ENCODE measurements at regions not wholly inside any gene's neighbourhood (a gene's known extent, or its start where the extent isn't known, plus 50 kb on each side); places are given as distances from the start of the nearest gene placed in this dataset.
"Not testable (repeated sequence)": the region's sequence is repeated elsewhere in the genome, so short reads cannot be mapped to it uniquely, and the experiment has no call there.

DNA sequence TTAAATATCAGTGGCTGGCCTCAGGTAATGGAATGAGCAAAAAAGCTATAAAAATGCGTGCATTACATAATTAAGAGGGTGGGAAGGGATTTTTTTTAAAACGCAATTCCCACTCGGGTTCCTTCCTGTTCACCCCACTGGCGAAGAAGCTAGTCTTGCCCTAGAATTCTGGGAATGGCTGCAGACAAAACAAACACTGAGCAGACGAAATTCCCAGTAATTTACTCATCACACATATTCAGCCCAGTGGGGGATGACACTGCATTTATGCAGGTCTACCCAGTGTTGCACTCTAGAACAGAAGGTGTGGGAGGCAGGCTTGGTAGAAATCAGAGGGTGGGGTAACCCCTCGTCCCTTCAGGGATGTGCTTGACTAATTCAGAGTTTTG lies 2695.0 kb upstream of the DEFB115 start:
- TF ChIP-seq CTCF (conservative IDR thresholded peaks at IDR 0.05; ENCODE audit: low read length) = no peak
- no peak overlapping the region for H3K4me3 ChIP-seq (ENCODE audit: low read length)
- peak; percentile 73 for DNase-seq (ENCODE audit: low read depth)

DNA sequence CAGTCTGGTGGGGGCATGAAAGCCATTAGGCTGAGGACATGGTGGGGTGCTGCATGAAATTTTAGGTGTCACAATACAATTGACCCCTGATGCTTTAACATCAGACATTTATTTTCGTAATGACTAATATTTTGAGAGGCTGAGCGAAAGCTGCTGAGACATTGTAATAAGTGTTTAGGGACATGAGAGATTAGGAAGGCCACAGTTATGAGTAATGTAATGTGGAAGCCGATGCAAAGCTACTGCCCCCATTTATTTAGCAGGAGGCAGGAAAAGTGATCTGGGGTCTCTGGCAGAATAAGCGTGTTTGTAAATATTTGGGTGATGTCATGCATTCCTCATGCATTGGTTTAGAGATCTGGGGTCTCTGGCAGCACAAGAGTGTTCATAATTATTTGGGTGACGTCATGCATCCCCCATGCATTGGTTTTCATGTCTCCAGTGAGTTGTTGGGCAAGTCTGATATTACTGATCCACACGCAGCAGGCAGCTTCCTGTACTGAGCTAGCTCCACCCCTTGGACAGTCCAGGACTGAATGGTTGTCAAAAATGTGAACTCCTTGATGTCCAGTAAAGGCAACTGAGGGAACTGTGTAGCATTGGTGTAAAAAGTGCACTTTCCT lies 2694.5 kb upstream of the DEFB115 start:
- DNase-seq (ENCODE audit: low read depth) = peak; percentile 64
- not testable (repeated sequence) for H3K4me3 ChIP-seq (ENCODE audit: low read length)

DNA sequence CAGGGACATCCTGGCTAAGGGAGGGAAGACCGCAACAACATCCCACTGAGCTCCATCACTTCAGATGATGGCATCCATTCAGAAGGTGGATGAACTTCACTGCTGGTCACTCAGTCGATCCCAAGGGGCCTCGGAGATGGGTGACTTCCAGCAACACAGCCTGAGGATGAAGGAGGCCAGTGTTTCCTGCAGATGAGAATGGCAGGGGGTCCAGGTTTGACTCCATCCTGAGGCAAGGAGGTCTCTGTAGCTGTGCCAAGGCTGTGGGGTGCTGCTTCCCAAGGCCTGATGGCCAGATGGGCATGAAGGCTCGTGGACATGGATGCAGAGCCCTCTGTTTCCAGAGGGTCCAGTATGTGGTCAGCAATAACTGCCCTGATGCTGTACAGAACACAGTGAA lies 2693.4 kb upstream of the DEFB115 start:
- not testable (repeated sequence) for DNase-seq (ENCODE audit: low read depth); H3K4me3 ChIP-seq (ENCODE audit: low read length)

GRCh38 chr20:28564688-28565463 lies 2692.6 kb upstream of the DEFB115 start:
- H3K4me3 ChIP-seq (ENCODE audit: low read length); DNase-seq (ENCODE audit: low read depth): not testable (repeated sequence)

- H3K4me3 ChIP-seq (ENCODE audit: low read length); DNase-seq (ENCODE audit: low read depth): not testable (repeated sequence)
- peak; percentile 29 for TF ChIP-seq CTCF (conservative IDR thresholded peaks at IDR 0.05; ENCODE audit: low read length)
Measured at GRCh38 chr20:28575991-28576390, 2681.5 kb upstream of the DEFB115 start.

DNA sequence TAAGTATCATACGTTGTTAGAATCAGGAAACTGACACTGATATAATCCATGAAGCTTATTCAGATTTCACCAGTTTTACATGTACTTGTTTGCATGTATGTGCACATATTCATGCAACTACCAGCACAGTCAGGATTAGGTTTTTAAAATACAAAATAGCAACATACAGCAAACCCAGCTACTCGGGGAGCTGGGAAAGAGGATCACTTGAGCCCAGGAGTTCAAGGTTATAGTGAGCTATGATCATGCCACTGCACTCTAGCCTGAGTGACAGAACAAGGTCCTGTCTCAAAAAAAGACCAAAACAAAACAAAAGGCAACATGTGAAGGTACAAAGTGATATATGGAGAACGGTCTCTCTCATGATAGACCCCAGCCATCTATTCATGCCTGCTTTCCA lies 2665.8 kb upstream of the DEFB115 start:
- H3K4me3 ChIP-seq (ENCODE audit: low read length); DNase-seq (ENCODE audit: low read depth): not testable (repeated sequence)

DNA sequence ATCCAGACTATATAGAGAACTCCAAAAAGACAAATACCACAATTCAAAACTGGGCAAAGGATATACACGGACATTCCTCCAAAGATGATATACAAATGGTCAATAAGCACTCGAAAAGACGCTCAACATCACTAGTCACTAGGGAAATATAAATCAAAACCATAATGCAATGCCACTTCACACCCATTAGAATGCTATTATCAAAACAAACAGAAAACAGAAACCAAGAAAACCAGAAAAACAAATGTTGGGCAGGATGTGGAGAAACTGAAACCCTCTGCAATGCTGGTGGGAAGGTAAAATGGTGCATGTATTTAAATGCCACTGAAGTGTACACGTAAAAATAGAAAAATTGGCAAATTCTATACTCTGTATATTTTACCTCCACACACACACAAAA lies 2664.1 kb upstream of the DEFB115 start:
- H3K4me3 ChIP-seq (ENCODE audit: low read length); DNase-seq (ENCODE audit: low read depth): not testable (repeated sequence)

GRCh38 chr20:28594476-28594875 lies 2663.0 kb upstream of the DEFB115 start:
- peak; percentile 12 for DNase-seq (ENCODE audit: low read depth)
- not testable (repeated sequence) for H3K4me3 ChIP-seq (ENCODE audit: low read length)

DNA sequence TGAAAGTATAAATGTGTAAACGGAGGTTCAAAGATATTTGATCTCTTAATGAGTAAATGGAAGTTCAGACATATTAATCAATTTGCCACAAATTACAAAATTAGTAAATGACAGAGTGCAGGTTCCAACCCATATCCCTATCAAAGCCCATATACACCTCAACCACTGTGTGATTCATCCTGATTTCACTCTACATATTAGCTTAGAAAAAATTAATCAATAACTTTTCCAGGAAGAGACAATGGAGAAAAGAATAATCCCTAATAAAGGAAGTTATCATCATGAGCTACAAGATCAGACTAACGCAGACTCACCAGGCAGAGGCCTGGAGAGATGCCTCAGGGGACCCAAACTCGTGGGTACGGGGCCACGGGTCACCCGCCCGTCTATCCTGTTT lies 2655.5 kb upstream of the DEFB115 start:
- peak overlapping the region; percentile 82 for H3K4me3 ChIP-seq (ENCODE audit: low read length)
- not testable (repeated sequence) for DNase-seq (ENCODE audit: low read depth)

- TF ChIP-seq CTCF (conservative IDR thresholded peaks at IDR 0.05; ENCODE audit: low read length) = peak; percentile 68
- DNase-seq (ENCODE audit: low read depth) = peak; percentile 91
- peak overlapping the region; percentile 82 for H3K4me3 ChIP-seq (ENCODE audit: low read length)
Measured at GRCh38 chr20:28602403-28603217, 2654.9 kb upstream of the DEFB115 start.

GRCh38 chr20:28603218-28603577 lies 2654.3 kb upstream of the DEFB115 start:
- not testable (repeated sequence) for DNase-seq (ENCODE audit: low read depth)
- peak overlapping the region; percentile 82 for H3K4me3 ChIP-seq (ENCODE audit: low read length)

Data from AG10803 (cell line).